HG02981 (cell line): ENCODE measurements at regions not wholly inside any gene's neighbourhood (a gene's known extent, or its start where the extent isn't known, plus 50 kb on each side); places are given as distances from the start of the nearest gene placed in this dataset.
"Not testable (repeated sequence)": the region's sequence is repeated elsewhere in the genome, so short reads cannot be mapped to it uniquely, and the experiment has no call there.

ENCODE experiments used
- ATAC-seq: cut with Tn5 transposase; IDR thresholded peaks from one replicate; pipeline ENCODE4 v1.9.1; 2021; ENCODE audit warnings: mild to moderate bottlenecking, moderate library complexity; ENCODE audit not compliant: unreplicated experiment

DNA sequence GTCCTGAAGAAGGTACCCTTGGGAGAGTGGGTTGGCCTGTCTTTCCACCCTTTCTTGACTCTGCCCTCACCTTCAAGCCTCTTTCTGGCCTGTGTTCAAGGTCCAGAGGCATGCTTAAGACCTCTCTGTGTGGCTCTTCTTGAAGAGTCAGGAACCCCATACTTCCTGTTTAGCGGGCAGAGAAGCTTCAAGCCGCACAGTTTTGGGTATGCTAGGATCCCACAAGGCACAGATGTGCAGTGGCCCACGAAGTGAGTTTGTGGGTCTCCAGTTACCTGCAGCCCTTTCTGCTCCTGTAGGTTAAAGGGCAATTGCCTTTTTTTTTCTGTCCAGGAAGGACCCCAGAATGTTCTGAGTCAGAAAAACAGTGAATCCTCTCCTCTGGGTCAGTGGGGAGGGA is 87.4 kb upstream of the FCGR1A start:
- ATAC-seq, result not testable (repeated sequence)

DNA sequence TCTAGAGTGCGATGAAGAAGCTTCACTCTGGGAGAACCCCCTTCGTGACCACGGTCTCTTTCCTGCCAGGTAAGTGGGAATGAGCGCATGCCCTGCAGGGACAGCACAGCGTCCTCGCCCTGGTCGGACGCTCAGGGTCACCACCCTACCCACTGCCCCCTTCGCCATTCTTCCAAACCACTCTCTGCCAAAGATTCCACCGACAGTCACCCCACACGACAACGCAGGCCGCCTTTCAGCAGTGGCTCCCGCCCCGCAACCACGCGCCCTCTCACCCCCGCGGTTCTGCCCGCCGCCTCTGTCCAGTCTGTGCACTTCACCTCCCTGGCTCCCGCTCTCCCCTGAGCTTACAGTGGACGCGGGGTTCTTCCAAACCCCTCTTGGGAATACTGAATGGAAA is 82.3 kb upstream of the FCGR1A start:
- not testable (repeated sequence) for ATAC-seq

DNA sequence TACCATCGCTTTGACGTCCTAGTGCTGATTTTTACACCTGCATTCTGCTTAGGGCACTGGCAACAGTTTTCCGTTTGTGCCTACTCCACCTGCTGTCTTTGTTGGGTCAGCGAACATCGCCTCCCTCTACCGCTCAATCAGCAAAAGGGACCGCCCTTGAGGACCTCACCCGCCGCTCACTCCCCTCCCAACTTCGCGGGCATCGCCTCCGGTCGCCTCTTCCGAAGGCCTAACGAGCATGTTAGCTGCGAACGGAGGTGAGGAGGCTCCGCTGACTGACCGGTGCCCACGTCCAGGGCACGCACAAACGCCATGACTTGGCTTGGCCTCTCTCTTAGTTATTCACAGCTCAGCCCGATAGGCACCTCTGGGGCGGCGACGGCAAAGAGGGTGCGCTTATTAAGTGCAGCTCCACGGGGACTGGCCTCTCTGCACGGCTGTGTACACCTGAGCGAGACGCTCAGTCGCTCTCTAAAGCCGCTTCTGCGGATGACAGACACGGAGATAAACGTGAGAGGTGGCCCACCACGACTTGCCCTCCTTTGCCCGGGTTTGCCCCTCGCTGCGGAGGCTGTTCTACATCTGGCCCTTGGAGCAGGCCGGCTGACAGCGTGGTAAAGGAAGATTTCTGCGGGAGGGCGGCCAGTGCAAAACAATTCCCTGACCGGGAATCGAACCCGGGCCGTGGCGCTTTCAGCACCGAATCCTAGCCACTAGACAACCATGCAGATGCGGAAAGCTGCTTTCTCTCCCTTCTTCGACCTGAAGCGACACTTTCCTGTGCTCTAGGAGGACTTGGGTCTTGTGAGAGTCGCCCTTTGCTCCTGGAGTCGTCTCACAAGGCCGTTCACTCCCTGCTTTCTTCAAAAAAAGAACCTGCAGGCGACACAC is 81.6 kb upstream of the FCGR1A start:
- not testable (repeated sequence) for ATAC-seq

DNA sequence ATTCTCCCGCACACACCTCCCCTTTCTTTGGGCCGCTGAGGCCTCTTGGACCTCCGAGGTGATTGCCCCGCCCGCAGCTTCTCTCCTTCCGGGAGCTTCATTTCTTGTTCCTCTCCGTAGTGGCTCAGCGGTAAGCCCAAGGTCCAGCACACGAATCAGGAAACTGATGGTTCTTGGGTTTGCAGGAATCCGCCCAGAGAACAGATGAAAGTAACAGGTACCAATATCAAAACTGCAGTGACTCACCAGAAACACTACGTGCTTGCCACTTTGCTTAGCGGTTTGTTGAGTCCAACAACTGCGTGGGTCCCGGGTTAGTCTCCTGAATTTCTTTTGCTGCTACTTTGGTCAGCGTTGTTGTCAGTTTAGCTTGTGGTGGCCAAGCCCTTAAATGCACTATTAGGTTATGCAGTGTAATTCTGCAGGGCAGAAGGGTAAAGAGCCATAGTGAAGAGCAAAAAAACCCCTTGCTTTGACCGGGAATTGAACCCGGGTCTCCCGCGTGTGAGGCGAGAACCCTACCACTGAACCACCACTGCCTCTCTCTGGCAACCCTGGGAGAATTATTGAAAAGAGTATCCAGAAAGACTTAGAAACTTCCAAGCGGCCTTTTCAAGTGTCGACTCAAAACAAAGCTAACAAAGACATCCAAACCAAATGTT is 74.2 kb upstream of the FCGR1A start:
- ATAC-seq, result peak; percentile 96

DNA sequence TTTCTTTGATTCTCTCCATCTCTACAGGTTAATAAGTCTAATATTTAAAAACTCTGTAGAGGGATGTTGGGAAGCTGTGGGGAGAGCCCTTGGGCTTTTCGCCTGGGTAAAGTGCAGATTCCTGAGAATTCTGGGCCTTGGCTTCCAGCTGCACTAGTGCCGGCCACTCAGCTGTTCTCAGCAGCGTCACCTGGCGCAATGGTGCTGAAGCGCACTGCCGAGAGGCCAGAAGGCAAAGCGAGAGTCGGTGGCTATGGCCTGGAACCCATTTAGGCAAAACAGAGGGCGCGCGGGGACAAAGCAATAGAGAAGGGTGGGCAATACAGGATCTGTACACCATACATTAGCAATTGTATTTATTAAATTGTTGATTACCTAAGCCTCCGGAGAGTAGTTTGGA is 70.8 kb upstream of the FCGR1A start:
- ATAC-seq, result not testable (repeated sequence)

DNA sequence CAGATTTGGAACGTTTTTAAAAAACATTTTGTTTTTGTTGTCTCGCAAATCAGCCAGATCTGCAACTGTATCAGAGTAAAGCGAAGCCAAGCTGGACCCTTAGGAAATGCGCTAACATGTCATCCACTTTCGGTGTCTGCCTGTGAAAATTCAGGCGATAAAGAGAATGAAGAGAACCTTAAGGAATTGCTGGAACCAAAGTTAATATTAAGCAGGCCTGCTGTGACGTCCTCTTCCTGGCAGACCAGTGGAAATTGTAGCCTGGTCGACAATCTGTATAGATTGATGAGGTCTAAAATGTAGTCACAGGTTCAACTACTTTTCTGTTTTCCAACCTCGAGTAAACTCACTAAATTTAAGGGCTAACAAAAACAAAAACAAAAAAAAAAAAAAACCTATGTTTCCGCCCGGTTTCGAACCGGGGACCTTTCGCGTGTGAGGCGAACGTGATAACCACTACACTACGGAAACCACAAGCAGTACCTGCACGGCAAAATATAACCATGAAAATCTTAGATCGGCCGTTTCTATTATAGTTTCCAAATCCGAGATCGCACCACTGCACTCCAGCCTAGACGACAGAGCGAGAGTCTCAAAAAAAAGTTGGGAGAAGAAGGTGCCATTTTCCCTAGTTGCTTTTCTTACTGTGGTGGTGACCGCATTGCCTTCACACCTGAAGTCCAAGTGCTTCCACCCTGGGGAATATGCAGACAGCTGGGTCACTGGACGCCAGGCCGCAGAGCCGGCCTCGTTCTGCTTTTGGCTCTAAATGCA is 70.2 kb upstream of the FCGR1A start:
- ATAC-seq, result not testable (repeated sequence)

DNA sequence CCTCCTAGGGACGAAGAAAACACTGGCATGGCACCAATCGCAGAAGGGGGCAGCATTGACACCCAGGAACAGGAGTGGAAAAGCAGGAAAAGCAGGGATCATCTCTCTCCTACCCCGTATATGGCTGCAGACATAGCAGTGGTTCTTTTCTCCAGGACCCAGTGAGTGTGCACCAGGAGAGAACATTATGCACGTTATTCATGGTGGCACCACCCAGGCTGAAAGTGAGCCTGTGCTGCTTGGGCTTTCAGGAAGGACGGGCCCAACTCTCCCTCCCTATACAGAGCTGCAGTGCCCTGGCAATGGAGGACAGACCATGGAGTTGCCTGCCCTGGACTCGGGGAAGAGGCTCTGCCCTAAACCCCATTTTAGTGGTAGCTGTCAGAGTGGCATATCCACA is 69.0 kb upstream of the FCGR1A start:
- not testable (repeated sequence) for ATAC-seq

DNA sequence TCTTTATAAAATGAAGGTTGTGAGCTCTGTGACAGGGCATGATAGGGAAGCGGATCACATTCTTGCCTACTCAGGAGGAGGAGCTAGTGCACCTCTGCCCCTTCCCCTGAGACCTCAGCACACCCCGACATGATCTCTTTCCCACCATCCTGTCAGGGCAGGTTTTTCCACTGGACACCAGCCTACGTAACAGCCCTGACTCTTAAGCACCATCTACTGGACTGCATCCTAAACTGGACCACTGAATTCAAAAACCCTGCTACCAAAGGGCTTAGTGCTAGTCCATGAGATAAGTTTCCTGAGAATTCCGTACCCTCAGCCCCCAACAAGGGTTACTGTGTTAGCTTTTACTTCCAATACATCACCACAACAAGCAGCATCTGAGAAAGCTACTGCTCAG is 68.5 kb upstream of the FCGR1A start:
- ATAC-seq, result not testable (repeated sequence)

DNA sequence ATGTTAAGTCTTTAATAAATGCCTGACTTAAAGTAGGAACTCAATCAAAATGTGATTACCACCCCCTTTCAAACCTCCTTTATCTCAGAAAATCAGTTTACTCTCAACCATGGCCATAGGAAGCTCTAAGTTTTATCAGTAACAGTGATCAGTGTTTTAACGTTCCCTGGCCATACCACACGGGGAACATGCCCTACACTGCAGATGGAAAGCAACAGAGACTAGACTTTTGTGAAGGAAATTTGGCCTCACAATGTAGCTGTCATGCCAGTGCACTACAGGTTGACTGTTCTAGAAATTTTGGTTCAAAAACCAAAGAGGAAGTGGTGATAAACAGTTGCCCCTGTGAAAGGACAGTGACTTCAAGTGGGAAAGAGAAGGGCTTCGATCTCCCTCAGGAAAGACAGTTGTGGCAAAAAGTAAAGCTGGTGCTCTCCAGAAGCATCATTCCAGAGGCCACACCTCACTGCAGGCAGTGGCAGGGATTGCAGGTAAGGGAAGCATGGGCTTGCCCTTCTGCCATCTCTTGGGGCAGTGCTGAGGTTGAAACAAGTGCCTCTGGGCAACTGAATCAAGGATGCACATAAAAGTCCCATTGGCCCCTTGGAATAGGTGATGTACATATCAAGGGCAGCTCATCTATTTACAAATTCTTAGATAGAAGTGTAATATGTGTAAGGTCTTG is 57.7 kb upstream of the FCGR1A start:
- ATAC-seq, result not testable (repeated sequence)

DNA sequence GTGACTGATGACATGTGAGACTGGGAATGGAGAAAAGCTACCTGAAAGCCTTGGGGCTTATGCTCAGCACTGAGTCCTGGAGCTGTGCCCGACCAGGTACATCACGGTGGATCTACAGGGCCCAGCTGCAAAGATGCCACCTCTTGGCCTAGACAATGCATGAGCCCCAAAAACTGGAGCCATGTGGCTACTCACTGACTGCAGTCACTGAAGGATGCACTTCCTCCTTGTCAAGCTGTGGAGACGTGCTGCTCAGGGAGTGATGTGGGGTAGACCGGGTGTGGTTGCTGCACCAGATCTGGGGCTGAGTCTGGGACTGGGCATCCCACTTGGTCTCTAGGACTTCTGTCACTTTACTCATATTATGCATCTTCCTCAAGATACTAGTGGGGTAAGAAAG is 55.8 kb upstream of the FCGR1A start:
- ATAC-seq, result not testable (repeated sequence)

DNA sequence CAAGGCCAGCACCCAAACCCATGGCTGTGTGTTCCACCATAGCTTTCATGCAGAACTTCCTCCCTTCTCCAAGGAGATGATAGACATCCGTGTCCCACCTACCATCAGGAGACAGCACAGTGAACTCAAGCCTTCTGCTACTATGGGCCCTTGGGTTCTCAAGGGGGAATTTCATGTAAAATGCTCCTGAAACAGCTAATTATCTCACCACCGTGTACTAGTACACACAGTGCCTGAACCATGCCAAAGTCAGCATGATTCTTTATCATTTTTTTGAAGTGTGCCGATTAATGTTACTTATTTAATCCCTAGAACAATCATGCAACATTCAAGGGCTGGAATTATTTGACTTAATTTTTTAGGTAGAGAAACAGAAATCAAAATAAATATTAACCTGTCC is 53.9 kb upstream of the FCGR1A start:
- ATAC-seq, result not testable (repeated sequence)
